GM12892 (cell line): ENCODE measurements at regions not wholly inside any gene's neighbourhood (a gene's known extent, or its start where the extent isn't known, plus 50 kb on each side); places are given as distances from the start of the nearest gene placed in this dataset.

ENCODE experiments used
- DNase-seq: peaks from one replicate; pipeline ENCODE4 v3.0.0; 2011; ENCODE audit not compliant: insufficient read length
- FAIRE-seq: peaks from 2 replicates; lab custom pipeline; 2011; peaks lifted over from hg19 to GRCh38; lab: Jason Lieb, UNC
- POLR2A ChIP-seq: IDR thresholded peaks from 2 replicates; pipeline ENCODE4 v1.6.1; 2011; ENCODE audit warnings: low read depth, low read length, control low read depth
- POLR2AphosphoS5 ChIP-seq: IDR thresholded peaks from 2 replicates; pipeline ENCODE4 v1.6.1; 2011; ENCODE audit warnings: low read depth, low read length, control low read depth
- TAF1 ChIP-seq: IDR thresholded peaks from 2 replicates; pipeline ENCODE4 v1.6.1; 2011; ENCODE audit warnings: low read depth, mild to moderate bottlenecking, control low read depth, low read length, borderline replicate concordance

DNA sequence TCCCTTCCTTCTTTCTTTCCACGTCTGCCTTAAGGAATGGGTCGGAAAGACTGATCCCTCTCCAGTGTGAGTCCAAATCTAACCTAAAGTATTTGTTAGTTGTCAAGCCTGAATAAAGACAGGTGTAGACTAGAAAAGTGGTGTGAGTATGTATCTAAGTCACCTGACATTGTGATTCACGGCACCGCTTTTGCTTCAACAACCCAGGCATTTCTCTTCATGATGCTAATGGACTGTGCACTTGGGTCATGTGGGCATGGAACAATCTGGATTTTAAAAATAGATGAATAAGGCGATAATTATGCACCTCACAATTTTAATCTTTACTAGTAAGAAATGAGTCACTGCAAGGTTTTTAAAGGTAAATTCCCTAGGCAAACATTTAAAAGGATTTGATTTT, 107.5 kb downstream of the LIPG start:
- TF ChIP-seq POLR2A: no peak
- TF ChIP-seq POLR2AphosphoS5: no peak
- TF ChIP-seq TAF1: no peak
- FAIRE-seq: no peak
- DNase-seq: no peak

DNA sequence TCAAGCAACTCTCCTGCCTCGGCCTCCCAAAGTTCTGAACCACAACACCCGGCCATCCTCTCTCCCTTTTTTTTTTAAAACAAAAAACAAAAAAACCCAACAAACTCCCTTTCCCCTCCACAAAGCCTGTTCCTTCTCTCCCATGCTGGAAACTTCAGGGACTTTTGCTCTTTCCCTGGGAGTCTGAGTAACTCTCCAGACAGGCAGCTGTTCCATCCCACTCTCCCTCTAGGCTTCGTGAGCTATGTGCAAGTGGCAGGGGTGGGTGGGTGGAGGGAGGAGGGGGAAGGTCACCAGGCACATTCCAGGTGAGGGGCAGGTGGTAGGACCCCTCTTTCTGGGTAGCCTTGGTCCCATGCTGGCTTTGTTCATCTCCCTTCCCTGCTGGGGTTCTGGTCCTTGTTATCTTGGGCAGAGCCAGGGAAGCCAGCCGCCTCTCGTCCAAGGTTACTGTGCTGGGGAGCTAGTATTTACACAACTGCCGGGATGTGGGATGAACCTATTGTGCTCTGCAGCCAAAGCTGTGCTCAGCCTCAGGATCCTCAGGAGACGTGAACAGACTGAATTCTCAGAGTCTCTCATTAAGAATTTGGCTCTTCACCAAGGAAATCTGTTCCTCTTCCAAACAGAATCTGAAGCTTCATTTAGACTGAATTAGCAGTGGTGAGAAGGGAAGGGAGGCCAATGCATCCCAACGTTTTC, 106.9 kb downstream of the LIPG start:
- FAIRE-seq: no peak
- TF ChIP-seq POLR2A: no peak
- no peak for TF ChIP-seq TAF1
- no peak for TF ChIP-seq POLR2AphosphoS5
- DNase-seq: no peak

DNA sequence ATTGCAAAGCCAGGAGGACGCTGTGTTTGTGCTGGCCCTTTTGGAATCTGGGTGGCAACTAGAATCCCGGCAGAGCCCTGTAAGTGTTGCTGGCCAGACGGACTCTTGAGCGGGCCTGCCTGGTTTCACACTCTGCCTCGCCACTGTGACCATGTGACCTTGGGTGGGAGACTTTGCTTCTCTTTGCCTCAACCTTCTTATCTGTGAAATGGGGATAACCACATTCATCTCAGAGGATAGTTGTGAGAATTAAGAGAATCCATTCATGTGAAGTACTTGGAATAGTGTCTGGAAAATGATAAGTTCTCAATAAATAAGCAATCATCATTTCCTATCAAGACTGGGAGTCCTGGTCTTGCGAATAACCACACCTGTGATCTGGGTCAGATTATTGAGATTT, 105.6 kb downstream of the LIPG start:
- FAIRE-seq (no peak), DNase-seq (no peak)
- no peak for TF ChIP-seq POLR2AphosphoS5
- TF ChIP-seq POLR2A: no peak
- no peak for TF ChIP-seq TAF1

DNA sequence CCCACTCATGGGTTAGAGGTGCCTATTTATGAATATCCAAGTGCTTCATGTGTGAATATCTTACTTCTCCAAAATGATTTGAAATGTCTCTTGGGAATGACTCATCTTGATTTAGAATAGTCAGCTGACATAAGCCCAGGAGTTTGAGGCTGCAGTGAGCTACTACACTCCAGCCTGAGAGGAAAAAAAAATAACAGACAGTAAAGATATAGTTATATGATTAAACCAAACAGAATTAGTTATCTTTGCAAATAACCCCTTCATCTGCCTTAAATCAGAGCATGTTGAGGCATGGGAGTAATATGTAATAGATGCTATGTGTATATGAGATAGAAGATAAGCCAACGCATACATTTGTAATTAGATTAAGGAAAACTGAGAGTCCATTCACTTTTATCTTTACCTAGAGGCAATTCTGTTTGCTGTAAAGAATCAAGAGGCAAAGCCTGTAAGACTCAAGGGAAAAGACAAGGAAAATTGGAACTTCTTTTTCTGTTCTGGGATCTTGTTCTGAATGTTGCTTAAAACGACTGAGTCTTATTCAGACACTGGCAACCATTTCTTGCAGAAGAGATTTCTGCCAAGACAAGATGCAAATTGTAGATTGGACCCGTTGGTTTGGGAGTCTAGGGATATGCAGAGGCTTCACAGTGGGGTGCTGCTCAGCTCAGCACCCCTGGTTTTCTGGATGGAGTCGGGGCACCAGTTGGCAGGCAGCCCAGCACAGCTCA, 104.4 kb downstream of the LIPG start:
- FAIRE-seq (no peak), DNase-seq (no peak)
- no peak for TF ChIP-seq POLR2AphosphoS5
- TF ChIP-seq POLR2A: no peak
- no peak for TF ChIP-seq TAF1

DNA sequence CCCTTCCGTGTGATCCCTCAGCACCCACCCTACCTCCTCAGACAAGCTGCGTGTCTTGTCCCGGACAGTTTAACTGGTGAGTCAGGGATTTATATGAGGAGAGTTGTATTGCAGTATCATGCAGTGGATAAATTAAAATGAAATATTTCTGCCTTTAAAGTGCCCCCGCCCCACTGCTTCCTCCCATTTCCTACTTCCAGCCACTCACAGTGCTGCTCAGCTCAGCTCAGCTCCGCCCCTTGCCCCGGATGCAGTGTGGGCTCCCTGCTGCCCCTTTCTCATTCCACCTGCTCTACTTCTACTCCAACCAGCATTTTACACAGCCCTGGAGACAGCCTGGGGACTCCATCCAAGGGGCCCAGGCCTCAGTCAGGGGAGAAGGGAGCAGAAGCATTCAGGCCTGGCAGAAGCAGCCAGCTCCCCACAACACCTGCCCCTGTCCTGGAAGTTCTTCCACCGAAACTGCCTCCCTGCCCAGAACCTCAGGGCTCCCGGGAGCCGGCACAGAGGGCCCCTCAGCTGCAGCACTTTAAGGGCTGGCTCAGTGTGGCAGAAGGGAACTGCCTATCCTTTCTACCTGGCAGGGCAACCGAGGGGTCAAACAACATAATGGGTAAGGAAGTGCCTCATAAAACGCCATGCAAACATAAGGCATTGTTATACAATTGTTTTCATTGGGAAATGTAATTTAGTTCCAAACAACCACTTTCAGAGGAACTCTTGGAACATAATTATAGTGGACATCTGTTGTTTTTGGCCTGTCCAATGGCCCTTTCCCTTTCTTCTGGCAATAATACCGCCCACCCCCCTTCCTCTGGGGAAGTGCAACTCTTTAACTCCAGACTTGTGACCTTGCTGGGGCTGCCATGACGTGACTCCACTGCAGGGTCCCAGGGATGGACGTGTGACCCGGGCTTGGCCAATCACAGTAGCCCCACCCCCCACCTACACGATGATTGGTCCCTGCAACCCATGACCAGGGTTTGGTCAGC, 102.3 kb downstream of the LIPG start:
- FAIRE-seq: no peak
- DNase-seq: no peak
- TF ChIP-seq POLR2A (no peak), TAF1 (no peak), POLR2AphosphoS5 (no peak)

DNA sequence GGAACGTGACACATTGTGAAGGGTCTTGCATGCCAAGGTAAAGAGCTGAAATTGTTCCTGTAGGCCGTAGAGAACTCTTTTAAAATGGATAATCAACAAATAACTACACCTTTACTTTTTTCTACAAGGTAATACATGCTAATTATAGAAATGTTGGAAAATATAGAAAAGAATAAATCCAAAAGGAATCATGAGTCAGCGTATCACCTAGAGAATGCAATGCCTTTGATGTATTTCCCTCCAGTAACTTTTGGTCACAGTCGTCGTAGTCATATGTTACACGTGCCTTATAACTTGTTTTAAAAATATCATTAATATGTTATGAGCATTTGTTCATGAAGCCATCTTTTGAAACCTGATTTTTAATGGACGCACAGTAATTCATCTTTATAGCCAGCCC, 100.6 kb downstream of the LIPG start:
- no peak for TF ChIP-seq POLR2A
- DNase-seq (no peak), FAIRE-seq (no peak)

DNA sequence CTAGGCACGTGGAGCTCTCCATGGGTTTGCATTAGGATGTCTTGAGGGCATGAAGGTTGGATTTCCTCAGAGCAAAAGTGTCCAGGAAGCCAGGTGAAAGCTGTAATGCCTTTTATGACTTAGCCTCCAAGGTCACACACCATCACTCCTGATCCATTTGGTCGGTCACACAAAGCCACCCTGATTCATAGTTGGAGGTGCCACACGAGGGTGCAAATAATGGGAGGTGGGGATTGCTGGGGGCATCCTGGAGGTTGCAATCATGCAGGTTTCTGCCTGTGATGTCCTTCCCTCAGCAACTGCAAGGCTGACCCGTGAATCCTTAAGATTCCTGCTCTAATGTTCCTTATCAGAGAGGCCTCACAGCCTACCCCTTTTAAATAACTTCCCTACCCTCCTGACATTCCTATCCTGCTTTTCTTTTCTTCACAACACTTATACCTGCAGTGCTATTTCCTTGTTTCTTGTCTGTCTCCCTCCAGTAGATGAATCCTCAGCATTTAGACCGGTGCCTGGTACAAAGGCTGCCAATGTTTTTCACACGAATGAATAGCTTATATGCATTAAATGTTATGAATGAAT, 97.1 kb downstream of the LIPG start:
- FAIRE-seq (no peak), DNase-seq (no peak)
- no peak for TF ChIP-seq POLR2A
- TF ChIP-seq TAF1: no peak
- no peak for TF ChIP-seq POLR2AphosphoS5

DNA sequence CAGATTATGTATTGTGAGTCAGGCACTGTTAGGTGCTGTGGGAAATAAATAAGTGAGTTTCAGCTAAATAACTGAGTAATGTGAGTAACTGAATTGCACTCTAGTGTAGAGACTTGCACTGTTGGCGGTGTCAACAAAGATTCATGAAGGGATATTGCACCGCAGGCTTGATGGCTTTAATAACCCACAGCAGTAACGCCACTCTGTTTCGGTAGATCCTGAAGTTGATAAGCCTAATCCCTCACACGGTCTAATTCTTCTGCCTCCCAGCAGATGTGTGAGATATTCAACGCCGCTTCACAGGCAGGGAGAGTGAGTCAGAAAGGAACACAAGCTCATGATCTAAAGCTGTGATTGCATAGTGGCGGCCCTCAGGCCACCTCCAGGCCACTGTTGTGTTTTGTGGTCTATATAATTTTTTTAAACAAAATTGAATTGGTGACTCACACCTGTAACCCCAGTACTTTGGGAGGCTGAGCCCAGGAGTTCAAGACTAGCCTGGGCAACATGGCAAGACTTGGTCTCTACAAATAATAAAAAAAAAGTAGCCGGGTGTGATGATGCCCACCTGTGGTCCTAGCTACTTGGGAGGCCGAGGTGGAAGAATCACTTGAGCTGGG, 94.3 kb downstream of the LIPG start:
- DNase-seq (no peak), FAIRE-seq (no peak)
- TF ChIP-seq TAF1 (no peak), POLR2AphosphoS5 (no peak), POLR2A (no peak)

DNA sequence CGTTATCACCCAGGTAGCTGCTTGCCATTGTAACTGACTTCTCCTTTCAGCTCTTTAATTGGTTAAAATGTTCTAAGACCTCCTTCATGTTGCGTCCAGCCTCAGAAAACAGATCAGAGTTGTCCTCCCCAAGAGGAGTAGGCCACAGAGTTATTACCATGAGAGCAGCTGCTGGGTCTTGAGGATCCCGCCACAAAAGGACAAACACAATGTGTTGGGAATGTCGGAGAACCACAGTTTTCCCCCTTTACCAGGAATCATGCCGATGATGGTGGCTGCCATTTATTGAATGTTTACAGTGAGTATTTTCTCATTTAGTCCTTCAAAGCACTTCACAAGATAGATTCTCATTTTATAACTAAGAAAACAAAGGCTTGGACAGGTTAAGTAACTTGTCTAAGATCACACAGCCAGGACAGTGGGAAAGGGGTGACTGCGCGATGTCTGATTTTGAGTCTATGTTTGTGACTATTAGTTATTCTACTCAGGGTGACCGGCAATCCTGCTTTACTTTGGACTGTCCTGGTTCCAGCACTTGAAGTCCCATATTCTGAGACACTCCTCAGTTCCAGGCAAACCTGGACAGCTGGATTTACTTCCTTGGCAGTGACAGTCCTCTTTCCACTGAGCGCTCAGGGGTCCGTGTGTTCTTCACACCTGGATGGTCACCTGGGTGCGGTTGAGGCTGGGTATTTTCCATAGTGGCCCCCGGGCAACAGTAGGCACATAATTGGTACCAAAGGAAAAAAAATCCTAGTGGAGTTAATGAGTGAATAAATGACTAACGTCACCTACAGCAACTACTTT, 93.6 kb downstream of the LIPG start:
- DNase-seq (no peak), FAIRE-seq (no peak)
- TF ChIP-seq TAF1 (no peak), POLR2AphosphoS5 (no peak), POLR2A (no peak)

DNA sequence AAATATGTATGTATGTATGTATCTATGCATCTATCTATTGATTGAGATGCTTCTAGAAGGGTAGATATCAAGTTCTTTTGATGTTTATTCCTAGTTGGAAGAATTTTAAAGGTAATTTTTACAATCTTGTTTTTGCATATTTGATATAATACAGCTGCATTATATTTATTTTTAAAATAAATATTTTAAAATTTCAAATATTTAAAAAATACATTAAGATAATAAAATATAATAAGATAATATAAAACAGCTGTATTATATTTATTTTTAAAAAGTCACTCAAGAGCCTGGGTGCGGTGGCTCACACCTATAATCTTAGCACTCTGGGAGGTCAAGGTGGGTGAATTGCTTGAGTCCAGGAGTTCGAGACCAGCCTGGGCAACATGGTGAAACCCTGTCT, 92.5 kb downstream of the LIPG start:
- no peak for FAIRE-seq
- DNase-seq: no peak
- no peak for TF ChIP-seq TAF1
- no peak for TF ChIP-seq POLR2AphosphoS5
- no peak for TF ChIP-seq POLR2A
